ENCODE measurements at regions not wholly inside any gene's neighbourhood (a gene's known extent, or its start where the extent isn't known, plus 50 kb on each side); places are given as distances from the start of the nearest gene placed in this dataset.

- TF ChIP-seq EZH2phosphoT487 (conservative IDR thresholded peaks at IDR 0.05; ENCODE audit: low read length) (no peak), CTCF (IDR thresholded peaks at IDR 0.05; ENCODE audit: insufficient read depth, low read length, poor library complexity, severe bottlenecking) (no peak)
These were observed 298.2 kb upstream of the NXPH2 start for GRCh38 chr2:139078376-139078775.
